ENCODE measurements at regions not wholly inside any gene's neighbourhood (a gene's known extent, or its start where the extent isn't known, plus 50 kb on each side); places are given as distances from the start of the nearest gene placed in this dataset.

DNA sequence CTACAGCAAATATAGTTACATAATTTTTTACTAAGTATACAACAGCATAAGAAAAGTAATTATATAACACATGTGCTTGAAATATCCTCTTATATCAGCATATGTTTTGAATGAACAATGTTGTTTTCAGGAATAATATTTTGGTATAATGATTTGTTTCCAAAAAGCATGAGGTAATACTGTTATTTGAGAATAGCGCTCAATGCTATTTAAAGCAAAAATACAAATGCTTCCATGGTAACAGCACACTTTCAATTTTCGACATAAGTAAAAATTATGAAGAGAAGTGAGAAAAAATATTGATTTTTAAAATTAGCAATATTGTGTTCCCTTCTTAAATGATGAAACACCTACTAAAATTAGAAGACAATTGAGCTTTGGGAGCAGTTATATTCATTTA, 715.9 kb upstream of the ATXN8OS start:
- TF ChIP-seq, protein P1, sequence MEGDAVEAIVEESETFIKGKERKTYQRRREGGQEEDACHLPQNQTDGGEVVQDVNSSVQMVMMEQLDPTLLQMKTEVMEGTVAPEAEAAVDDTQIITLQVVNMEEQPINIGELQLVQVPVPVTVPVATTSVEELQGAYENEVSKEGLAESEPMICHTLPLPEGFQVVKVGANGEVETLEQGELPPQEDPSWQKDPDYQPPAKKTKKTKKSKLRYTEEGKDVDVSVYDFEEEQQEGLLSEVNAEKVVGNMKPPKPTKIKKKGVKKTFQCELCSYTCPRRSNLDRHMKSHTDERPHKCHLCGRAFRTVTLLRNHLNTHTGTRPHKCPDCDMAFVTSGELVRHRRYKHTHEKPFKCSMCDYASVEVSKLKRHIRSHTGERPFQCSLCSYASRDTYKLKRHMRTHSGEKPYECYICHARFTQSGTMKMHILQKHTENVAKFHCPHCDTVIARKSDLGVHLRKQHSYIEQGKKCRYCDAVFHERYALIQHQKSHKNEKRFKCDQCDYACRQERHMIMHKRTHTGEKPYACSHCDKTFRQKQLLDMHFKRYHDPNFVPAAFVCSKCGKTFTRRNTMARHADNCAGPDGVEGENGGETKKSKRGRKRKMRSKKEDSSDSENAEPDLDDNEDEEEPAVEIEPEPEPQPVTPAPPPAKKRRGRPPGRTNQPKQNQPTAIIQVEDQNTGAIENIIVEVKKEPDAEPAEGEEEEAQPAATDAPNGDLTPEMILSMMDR (IDR thresholded peaks at IDR 0.05): no peak
- no peak for TF ChIP-seq POLR2A (IDR thresholded peaks at IDR 0.05)
